ENCODE measurements at regions not wholly inside any gene's neighbourhood (a gene's known extent, or its start where the extent isn't known, plus 50 kb on each side); places are given as distances from the start of the nearest gene placed in this dataset.

DNA sequence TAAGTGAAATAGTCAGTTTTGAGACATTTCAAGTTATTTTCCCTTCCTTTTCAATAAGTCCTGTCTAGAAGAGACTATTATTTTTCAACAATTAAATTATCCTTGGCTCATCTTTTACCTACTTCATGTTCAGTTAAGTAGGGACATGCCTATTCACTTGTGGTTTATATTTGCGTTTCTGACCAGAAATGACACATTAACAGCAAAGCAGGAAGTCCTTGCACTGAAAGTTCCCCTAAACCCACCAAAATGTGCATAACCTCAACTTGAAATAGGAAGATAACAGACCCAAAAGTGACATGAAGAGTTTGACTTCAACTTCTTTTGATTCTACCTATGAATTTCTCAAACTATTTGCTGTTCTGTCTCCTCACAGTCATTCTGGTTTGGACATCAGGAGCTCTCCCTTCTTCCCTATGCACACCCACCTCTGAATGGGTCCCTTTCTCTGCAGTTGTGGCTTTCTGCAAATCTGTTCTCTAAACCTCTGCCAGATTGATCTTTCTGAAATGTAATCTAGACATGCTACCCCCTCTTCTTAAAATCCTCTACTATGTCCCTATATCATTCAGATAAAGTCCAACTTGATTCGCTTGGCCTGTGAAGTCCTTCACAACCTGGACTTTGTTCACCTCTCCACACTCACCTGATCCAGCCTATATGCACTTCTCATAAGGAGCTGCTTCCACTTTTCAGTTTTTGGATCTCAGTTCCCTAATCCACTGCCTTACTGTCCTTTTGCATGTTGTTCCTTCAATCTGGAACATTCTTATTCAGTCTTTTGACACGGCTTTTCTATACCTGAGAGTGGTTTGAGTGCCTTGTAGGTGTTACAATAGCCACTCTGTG, 661.5 kb upstream of the ADGRL4 start:
- H3K9me3 Mint-ChIP-seq = peaks cover 9% of the 10 kb centered on the region
- H3K36me3 Mint-ChIP-seq (ENCODE audit: low read depth) = no peaks in the 10 kb centered on the region
- no peaks in the 10 kb centered on the region for H3K4me1 Mint-ChIP-seq
- no peak overlapping the region for H3K4me3 Mint-ChIP-seq
- H3K27ac Mint-ChIP-seq = no peak overlapping the region
- no peaks in the 10 kb centered on the region for H3K27me3 Mint-ChIP-seq
- DNase-seq (no peak), ATAC-seq (no peak)

DNA sequence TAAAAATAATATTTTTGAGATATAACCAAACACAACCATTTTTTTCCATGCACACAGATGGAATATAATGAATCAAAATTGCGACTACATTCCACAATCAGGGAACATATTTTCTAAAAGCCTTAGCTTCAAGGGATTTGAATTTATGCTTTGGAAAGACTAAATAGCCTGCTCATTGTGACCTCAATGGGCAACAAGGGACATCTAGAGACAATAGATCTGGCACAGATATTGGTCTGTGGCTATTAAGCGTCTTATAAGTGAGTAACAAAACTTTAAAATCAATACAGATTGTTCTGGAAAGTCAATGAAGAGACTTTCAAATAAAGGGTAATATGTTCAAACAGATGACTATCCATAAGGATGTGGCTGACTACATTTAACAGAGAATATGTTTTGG, 660.6 kb upstream of the ADGRL4 start:
- no peaks in the 10 kb centered on the region for H3K4me1 Mint-ChIP-seq
- no peaks in the 10 kb centered on the region for H3K36me3 Mint-ChIP-seq (ENCODE audit: low read depth)
- H3K27me3 Mint-ChIP-seq = no peaks in the 10 kb centered on the region
- ATAC-seq = no peak
- H3K9me3 Mint-ChIP-seq = peaks cover 10% of the 10 kb centered on the region
- no peak overlapping the region for H3K4me3 Mint-ChIP-seq
- H3K27ac Mint-ChIP-seq = no peak overlapping the region
- DNase-seq = no peak

DNA sequence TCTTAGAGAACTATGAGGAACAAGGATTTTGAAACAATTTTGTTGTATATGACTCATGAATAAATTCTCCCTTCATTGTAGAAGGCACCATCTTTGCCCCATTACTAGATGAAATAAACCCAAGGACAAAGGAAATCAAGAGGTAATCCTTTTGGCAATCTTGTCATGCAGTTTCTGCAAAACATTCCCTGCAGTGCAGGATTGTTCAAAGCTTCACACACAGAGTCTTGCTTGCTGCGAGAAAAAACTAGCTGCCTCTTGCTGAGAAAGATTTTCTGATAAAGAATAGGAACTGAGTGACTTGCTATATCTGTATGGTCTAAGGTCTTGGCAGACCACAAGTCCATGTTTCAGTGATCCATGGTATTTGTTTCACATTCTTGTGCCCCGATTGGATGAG, 657.4 kb upstream of the ADGRL4 start:
- Mint-ChIP-seq H3K27ac (no peak overlapping the region), H3K4me3 (no peak overlapping the region), H3K4me1 (no peaks in the 10 kb centered on the region), H3K27me3 (no peaks in the 10 kb centered on the region), H3K9me3 (peaks cover 14% of the 10 kb centered on the region), H3K36me3 (ENCODE audit: low read depth) (no peaks in the 10 kb centered on the region)
- no peak for DNase-seq
- no peak for ATAC-seq

GRCh38 chr1:79662596-79662995, 656.1 kb upstream of the ADGRL4 start:
- Mint-ChIP-seq H3K27me3 (no peaks in the 10 kb centered on the region), H3K4me1 (no peaks in the 10 kb centered on the region), H3K9me3 (peaks cover 8% of the 10 kb centered on the region), H3K27ac (no peak overlapping the region), H3K4me3 (no peak overlapping the region), H3K36me3 (ENCODE audit: low read depth) (no peaks in the 10 kb centered on the region)
- no peak for DNase-seq
- no peak for ATAC-seq

DNA sequence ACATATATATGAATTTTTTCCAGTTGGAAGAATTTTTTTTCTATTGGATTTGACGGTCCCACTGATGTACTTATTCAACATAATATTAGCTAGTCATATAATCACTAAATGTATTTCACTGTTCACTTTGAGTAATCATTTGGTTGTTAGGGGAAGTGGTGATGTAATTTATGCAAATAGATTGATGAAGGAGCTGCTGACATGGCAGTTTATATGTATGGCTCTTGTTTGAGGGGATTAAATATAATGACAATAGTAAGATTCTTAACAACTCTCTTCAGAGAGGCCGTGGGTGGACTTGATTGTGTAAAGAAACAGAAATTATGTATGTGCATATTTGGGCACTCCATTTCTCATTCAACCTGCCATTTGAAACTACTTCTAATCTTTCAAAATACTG, 653.6 kb upstream of the ADGRL4 start:
- DNase-seq = no peak
- Mint-ChIP-seq H3K27me3 (no peaks in the 10 kb centered on the region), H3K4me1 (no peaks in the 10 kb centered on the region), H3K36me3 (ENCODE audit: low read depth) (no peaks in the 10 kb centered on the region), H3K4me3 (no peak overlapping the region), H3K9me3 (peaks cover 8% of the 10 kb centered on the region), H3K27ac (no peak overlapping the region)
- ATAC-seq = no peak

DNA sequence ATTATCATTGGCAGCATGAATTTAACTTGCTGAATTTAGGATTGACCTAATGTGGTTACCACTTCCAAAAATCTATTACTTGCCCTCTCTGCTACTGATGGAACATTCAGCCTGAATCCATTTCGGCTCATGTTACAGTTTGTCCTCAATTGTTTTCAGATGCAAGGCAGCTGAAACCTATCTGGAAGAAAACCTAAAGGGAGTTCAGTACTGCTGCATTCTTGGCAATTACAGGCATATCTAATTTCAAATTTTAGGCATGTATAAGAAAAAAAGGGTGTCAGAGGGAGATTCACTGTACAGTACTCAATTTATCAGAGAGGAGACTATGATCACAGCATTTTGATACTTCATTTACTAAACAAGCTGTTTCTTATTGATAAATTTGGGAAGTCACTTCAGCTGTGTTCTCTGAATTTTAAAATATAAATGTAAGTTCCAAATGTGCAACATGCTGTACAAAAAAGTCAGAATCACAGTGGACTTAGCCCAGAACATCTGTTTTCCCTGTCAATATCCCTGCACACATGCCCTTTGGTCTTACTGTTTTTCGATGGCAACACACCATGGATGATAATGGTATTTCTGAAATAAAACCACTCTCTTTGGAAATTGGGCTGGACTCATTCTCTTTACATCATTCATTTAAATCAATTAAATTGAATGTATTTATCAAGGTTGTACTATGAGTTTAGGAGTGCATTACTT, 651.6 kb upstream of the ADGRL4 start:
- no peak overlapping the region for H3K27ac Mint-ChIP-seq
- ATAC-seq (no peak), DNase-seq (no peak)
- no peaks in the 10 kb centered on the region for H3K36me3 Mint-ChIP-seq (ENCODE audit: low read depth)
- H3K9me3 Mint-ChIP-seq = peaks cover 5% of the 10 kb centered on the region
- H3K27me3 Mint-ChIP-seq = no peaks in the 10 kb centered on the region
- H3K4me1 Mint-ChIP-seq = no peaks in the 10 kb centered on the region
- no peak overlapping the region for H3K4me3 Mint-ChIP-seq

DNA sequence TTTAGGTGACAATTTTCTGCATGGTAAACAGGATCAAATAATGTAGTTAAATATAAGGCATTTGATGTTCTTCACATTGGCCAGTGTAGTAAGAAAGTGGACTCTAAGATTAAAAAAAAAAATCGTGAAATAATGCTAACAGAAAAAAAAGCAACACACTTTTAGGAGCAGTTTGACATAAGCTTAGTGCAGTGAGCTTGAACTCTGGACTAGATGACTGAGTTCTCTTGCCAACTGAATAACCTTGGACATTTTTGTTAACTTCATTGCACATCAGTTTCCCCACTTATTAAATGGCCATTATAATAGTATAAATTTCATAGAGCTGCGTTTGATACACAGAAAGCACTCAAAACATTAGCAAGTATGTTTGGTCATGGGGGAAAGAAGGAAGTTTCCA, 649.3 kb upstream of the ADGRL4 start:
- no peak for DNase-seq
- Mint-ChIP-seq H3K4me1 (no peaks in the 10 kb centered on the region), H3K36me3 (ENCODE audit: low read depth) (no peaks in the 10 kb centered on the region), H3K27ac (no peak overlapping the region), H3K4me3 (no peak overlapping the region), H3K9me3 (peaks cover 4% of the 10 kb centered on the region), H3K27me3 (no peaks in the 10 kb centered on the region)
- ATAC-seq = no peak

DNA sequence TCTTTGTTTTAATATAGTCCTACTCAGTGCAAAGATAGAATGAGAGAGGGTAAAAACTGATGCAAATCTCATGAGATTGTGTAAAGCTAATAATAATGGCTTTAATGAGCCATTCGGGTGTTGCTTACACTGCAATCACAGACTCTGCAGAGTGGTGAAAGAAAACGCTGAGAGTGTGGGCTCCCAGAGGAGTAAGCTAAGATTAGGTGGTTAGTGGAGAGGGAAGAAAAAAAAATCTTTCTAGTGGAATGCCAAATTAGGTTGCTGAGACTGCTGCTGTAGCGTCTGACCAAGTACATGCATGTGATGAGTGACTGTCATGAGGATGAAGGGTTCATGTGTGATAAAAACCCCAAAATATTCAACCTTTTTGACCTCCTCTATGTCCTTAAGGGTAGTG, 645.9 kb upstream of the ADGRL4 start:
- Mint-ChIP-seq H3K4me1 (no peaks in the 10 kb centered on the region), H3K9me3 (no peaks in the 10 kb centered on the region), H3K36me3 (ENCODE audit: low read depth) (no peaks in the 10 kb centered on the region)

GRCh38 chr1:79648126-79648525, 641.6 kb upstream of the ADGRL4 start:
- ATAC-seq (no peak), DNase-seq (no peak)
- no peak overlapping the region for H3K4me3 Mint-ChIP-seq
- H3K9me3 Mint-ChIP-seq = peaks cover 7% of the 10 kb centered on the region
- H3K36me3 Mint-ChIP-seq (ENCODE audit: low read depth) = no peaks in the 10 kb centered on the region
- no peak overlapping the region for H3K27ac Mint-ChIP-seq
- no peaks in the 10 kb centered on the region for H3K4me1 Mint-ChIP-seq
- no peaks in the 10 kb centered on the region for H3K27me3 Mint-ChIP-seq

More for the DNA sequence above, 645.9 kb upstream of the ADGRL4 start:
- H3K27me3 Mint-ChIP-seq = no peaks in the 10 kb centered on the region
- H3K4me3 Mint-ChIP-seq = no peak overlapping the region
- DNase-seq (no peak), ATAC-seq (no peak)
- no peak overlapping the region for H3K27ac Mint-ChIP-seq

- Mint-ChIP-seq H3K4me3 (no peak overlapping the region), H3K36me3 (ENCODE audit: low read depth) (no peaks in the 10 kb centered on the region), H3K27me3 (no peaks in the 10 kb centered on the region), H3K9me3 (peaks cover 13% of the 10 kb centered on the region), H3K4me1 (no peaks in the 10 kb centered on the region), H3K27ac (no peak overlapping the region)
- no peak for ATAC-seq
- DNase-seq = no peak
Measured at GRCh38 chr1:79646880-79647279, 640.4 kb upstream of the ADGRL4 start.

GRCh38 chr1:79638382-79638781, 631.9 kb upstream of the ADGRL4 start:
- H3K4me3 Mint-ChIP-seq = no peak overlapping the region
- H3K4me1 Mint-ChIP-seq = no peaks in the 10 kb centered on the region
- H3K27me3 Mint-ChIP-seq = no peaks in the 10 kb centered on the region
- peaks cover 12% of the 10 kb centered on the region for H3K9me3 Mint-ChIP-seq
- no peak for ATAC-seq
- DNase-seq = no peak
- H3K36me3 Mint-ChIP-seq (ENCODE audit: low read depth) = no peaks in the 10 kb centered on the region
- no peak overlapping the region for H3K27ac Mint-ChIP-seq

DNA sequence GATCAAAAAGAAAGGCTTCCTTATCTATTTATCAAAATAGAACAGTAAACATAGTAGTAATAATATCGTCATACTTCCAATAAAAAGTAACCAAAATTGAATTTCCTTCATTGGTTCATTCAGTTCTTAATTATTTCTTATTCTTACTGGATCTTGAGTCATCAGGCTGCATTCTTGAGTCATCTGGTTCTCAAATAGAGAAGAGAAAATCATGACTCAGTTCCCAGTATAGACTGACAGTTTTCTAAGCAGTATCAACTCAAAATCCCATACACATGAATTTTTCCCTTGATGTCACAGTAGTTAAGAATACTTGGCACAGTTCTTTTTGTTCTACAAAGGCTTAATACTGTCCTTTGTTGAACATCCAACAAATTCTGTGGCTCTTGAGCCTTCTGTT, 626.9 kb upstream of the ADGRL4 start:
- Mint-ChIP-seq H3K9me3 (peaks cover 3% of the 10 kb centered on the region), H3K4me3 (no peak overlapping the region), H3K27ac (no peak overlapping the region), H3K27me3 (no peaks in the 10 kb centered on the region), H3K4me1 (no peaks in the 10 kb centered on the region), H3K36me3 (ENCODE audit: low read depth) (no peaks in the 10 kb centered on the region)
- ATAC-seq (no peak), DNase-seq (no peak)

- Mint-ChIP-seq H3K4me3 (no peak overlapping the region), H3K36me3 (ENCODE audit: low read depth) (no peaks in the 10 kb centered on the region), H3K27ac (no peak overlapping the region), H3K9me3 (no peaks in the 10 kb centered on the region), H3K27me3 (no peaks in the 10 kb centered on the region), H3K4me1 (no peaks in the 10 kb centered on the region)
- no peak for ATAC-seq
- no peak for DNase-seq
Measured at GRCh38 chr1:79629414-79629813, 622.9 kb upstream of the ADGRL4 start.

GRCh38 chr1:79617777-79618176, 611.2 kb upstream of the ADGRL4 start:
- ATAC-seq = no peak
- Mint-ChIP-seq H3K4me3 (no peak overlapping the region), H3K9me3 (peaks cover 9% of the 10 kb centered on the region), H3K36me3 (ENCODE audit: low read depth) (no peaks in the 10 kb centered on the region), H3K4me1 (no peaks in the 10 kb centered on the region), H3K27ac (no peak overlapping the region), H3K27me3 (no peaks in the 10 kb centered on the region)
- no peak for DNase-seq

- no peak for DNase-seq
- no peak overlapping the region for H3K27ac Mint-ChIP-seq
- H3K9me3 Mint-ChIP-seq = peaks cover 10% of the 10 kb centered on the region
- H3K4me3 Mint-ChIP-seq = no peak overlapping the region
- no peaks in the 10 kb centered on the region for H3K4me1 Mint-ChIP-seq
- H3K27me3 Mint-ChIP-seq = no peaks in the 10 kb centered on the region
- no peaks in the 10 kb centered on the region for H3K36me3 Mint-ChIP-seq (ENCODE audit: low read depth)
- no peak for ATAC-seq
Measured at GRCh38 chr1:79614762-79615161, 608.2 kb upstream of the ADGRL4 start.
